ENCODE measurements at regions not wholly inside any gene's neighbourhood (a gene's known extent, or its start where the extent isn't known, plus 50 kb on each side); places are given as distances from the start of the nearest gene placed in this dataset.
"Not testable (repeated sequence)": the region's sequence is repeated elsewhere in the genome, so short reads cannot be mapped to it uniquely, and the experiment has no call there.

DNA sequence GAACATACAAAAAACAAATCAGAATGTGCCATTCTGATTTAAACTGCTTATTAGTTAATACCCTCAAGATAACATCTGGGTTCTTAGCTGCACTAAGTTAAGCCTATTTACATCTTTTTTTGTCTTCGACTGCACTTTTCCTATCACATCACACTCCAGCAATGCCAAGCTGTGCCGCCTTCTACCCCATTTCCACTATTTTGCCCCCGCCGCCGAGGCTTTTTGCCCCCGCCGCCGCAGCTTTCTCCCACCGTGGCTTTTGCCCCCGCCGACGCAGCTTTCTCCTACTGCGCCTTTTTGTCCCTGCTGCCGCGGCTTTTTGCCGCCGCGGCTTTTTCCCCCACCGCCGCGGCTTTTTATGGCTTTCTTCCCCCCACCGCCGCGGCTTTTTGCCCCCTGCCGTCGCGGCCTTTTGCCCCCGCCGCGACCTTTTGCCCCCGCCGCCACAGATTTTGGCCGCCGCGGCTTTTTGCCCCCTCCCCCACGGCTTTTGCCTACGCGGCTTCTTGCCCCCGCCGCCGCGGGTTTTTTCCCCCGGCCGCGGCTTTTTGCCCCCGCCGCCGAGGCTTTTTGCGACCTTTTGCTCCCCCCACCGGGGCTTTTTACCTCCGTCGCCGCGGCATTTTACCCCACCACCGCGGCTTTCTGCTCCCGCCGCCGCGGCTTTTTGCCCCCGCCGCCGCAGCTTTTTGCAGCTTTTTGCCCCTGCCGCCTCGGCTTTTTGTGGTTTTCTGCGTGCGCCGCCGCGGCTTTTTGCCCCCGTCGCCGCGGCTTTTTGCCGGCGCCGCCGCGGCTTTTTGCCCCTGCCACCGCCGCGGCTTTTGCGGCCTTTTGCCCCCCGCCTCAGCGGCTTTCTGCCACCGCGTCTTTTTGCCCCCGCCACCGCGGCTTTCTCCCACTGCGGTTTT, 331.4 kb upstream of the WSB1 start:
- no CpG with 5 or more reads among the region's 91 CpGs for WGBS (ENCODE audit: extremely low coverage, insufficient coverage, insufficient read length)
- Histone ChIP-seq H2BK12ac (ENCODE audit: low read length) (no peak overlapping the region), H2BK120ac (ENCODE audit: insufficient read depth, low read length, poor library complexity) (no peak overlapping the region), H3K79me1 (ENCODE audit: low read length) (no peaks in the 10 kb centered on the region), H3K4me2 (ENCODE audit: low read length) (no peak overlapping the region), H4K8ac (ENCODE audit: low read depth, low read length) (no peak overlapping the region), H3K79me2 (ENCODE audit: control insufficient read depth, insufficient read depth, low read length, poor library complexity) (no peaks in the 10 kb centered on the region), H3K9ac (ENCODE audit: low read length) (no peak overlapping the region), H3K27ac (ENCODE audit: low read depth, low read length) (no peak overlapping the region), H3K4me3 (ENCODE audit: low read depth, low read length) (no peak overlapping the region), H2AK5ac (ENCODE audit: low read length) (no peak overlapping the region), H3K9me3 (ENCODE audit: insufficient read depth, low read depth, low read length) (peaks cover 7% of the 10 kb centered on the region), H2BK5ac (ENCODE audit: low read depth, low read length, poor library complexity) (no peak overlapping the region), H4K12ac (ENCODE audit: low read depth, low read length) (no peak overlapping the region), H3K4ac (ENCODE audit: low read depth, low read length) (no peak overlapping the region), H3K36me3 (ENCODE audit: control insufficient read depth in 1 of 2, insufficient read depth in 2 of 2, low read length in 2 of 2) (no peaks in the 10 kb centered on the region), H3K4me1 (ENCODE audit: control insufficient read depth in 1 of 2, insufficient read depth in 2 of 2, low read length in 2 of 2) (no peaks in the 10 kb centered on the region), H2AFZ (ENCODE audit: insufficient read depth, low read length, poor library complexity) (no peak overlapping the region), H3K14ac (ENCODE audit: low read length) (no peak overlapping the region), H3K18ac (ENCODE audit: low read length) (no peak overlapping the region), H3K27me3 (ENCODE audit: insufficient read depth, low read length) (no peaks in the 10 kb centered on the region), H4K91ac (ENCODE audit: low read depth, low read length) (no peak overlapping the region), H3K23ac (ENCODE audit: low read length) (no peak overlapping the region)
- DNase-seq = no peak

DNA sequence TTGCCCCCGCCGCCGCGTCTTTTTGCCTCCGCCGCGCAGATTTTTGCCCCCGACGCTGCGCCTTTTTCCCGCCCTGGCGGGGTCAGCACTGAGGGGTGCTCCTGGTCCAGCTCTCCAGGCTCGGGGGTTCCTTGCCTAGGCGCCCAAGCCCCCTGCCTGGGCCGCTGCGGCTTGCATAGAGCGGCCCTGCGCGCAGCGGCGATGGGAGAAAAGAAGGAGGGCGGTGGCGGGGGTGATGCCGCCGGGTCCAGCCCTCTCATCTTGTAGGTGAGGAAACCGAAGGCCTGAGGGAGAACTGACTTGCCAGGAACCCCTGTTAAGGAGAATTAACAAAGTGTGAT, 330.8 kb upstream of the WSB1 start:
- DNase-seq = no peak
- Histone ChIP-seq H3K23ac (ENCODE audit: low read length) (no peak overlapping the region), H3K27me3 (ENCODE audit: insufficient read depth, low read length) (no peaks in the 10 kb centered on the region), H4K12ac (ENCODE audit: low read depth, low read length) (no peak overlapping the region), H3K9ac (ENCODE audit: low read length) (no peak overlapping the region), H2BK120ac (ENCODE audit: insufficient read depth, low read length, poor library complexity) (no peak overlapping the region), H3K4ac (ENCODE audit: low read depth, low read length) (no peak overlapping the region), H2BK5ac (ENCODE audit: low read depth, low read length, poor library complexity) (no peak overlapping the region), H3K4me2 (ENCODE audit: low read length) (no peak overlapping the region), H2BK12ac (ENCODE audit: low read length) (no peak overlapping the region), H2AFZ (ENCODE audit: insufficient read depth, low read length, poor library complexity) (no peak overlapping the region), H3K9me3 (ENCODE audit: insufficient read depth, low read depth, low read length) (peaks cover 7% of the 10 kb centered on the region), H4K91ac (ENCODE audit: low read depth, low read length) (no peak overlapping the region), H3K14ac (ENCODE audit: low read length) (no peak overlapping the region), H3K27ac (ENCODE audit: low read depth, low read length) (no peak overlapping the region), H3K36me3 (ENCODE audit: control insufficient read depth in 1 of 2, insufficient read depth in 2 of 2, low read length in 2 of 2) (no peaks in the 10 kb centered on the region), H2AK5ac (ENCODE audit: low read length) (no peak overlapping the region), H3K79me1 (ENCODE audit: low read length) (no peaks in the 10 kb centered on the region), H4K8ac (ENCODE audit: low read depth, low read length) (no peak overlapping the region), H3K79me2 (ENCODE audit: control insufficient read depth, insufficient read depth, low read length, poor library complexity) (no peaks in the 10 kb centered on the region), H3K4me1 (ENCODE audit: control insufficient read depth in 1 of 2, insufficient read depth in 2 of 2, low read length in 2 of 2) (no peaks in the 10 kb centered on the region), H3K4me3 (ENCODE audit: low read depth, low read length) (no peak overlapping the region), H3K18ac (ENCODE audit: low read length) (no peak overlapping the region)
- no CpG with 5 or more reads among the region's 26 CpGs for WGBS (ENCODE audit: extremely low coverage, insufficient coverage, insufficient read length)

DNA sequence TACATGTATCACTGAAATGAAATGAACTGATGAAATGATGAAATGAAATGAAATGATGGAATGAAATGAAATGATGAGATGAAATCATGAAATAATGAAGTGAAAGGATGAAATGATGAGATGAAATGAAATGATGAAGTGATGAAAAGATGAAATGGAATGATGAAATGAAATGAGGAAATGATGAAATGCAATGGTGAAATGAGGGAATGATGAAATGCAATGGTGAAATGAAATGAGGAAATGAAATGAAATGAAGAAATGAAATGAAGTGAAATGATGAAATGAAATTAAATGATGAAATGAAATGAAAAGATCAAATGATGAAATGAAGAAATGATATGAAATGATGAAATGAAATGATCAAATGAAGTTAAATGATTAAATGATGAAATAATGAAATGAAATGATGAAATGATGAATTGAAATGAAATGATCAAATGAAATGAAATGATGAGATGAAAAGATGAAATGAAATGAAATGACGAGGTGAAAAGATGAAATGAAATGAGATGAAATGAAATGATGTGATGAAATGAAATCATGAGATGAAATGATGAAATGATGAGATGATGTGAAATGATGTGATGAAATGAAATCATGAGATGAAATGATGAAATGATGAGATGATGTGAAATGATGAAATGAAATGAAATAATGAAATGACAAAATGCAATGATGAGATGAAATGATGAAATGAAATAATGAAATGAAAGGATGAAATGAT, 327.9 kb upstream of the WSB1 start:
- H4K91ac ChIP-seq (ENCODE audit: low read depth, low read length); H3K14ac ChIP-seq (ENCODE audit: low read length); H3K79me2 ChIP-seq (ENCODE audit: control insufficient read depth, insufficient read depth, low read length, poor library complexity); DNase-seq; H2BK120ac ChIP-seq (ENCODE audit: insufficient read depth, low read length, poor library complexity); H3K4me1 ChIP-seq (ENCODE audit: control insufficient read depth in 1 of 2, insufficient read depth in 2 of 2, low read length in 2 of 2); H3K4me3 ChIP-seq (ENCODE audit: low read depth, low read length); H4K12ac ChIP-seq (ENCODE audit: low read depth, low read length); H3K4ac ChIP-seq (ENCODE audit: low read depth, low read length); H3K9ac ChIP-seq (ENCODE audit: low read length); H2AK5ac ChIP-seq (ENCODE audit: low read length); H3K27ac ChIP-seq (ENCODE audit: low read depth, low read length); H2BK5ac ChIP-seq (ENCODE audit: low read depth, low read length, poor library complexity); H4K8ac ChIP-seq (ENCODE audit: low read depth, low read length); H3K9me3 ChIP-seq (ENCODE audit: insufficient read depth, low read depth, low read length); H3K4me2 ChIP-seq (ENCODE audit: low read length); H3K79me1 ChIP-seq (ENCODE audit: low read length); H2BK12ac ChIP-seq (ENCODE audit: low read length); H2AFZ ChIP-seq (ENCODE audit: insufficient read depth, low read length, poor library complexity); H3K27me3 ChIP-seq (ENCODE audit: insufficient read depth, low read length); H3K18ac ChIP-seq (ENCODE audit: low read length); H3K36me3 ChIP-seq (ENCODE audit: control insufficient read depth in 1 of 2, insufficient read depth in 2 of 2, low read length in 2 of 2); H3K23ac ChIP-seq (ENCODE audit: low read length): not testable (repeated sequence)
- WGBS (ENCODE audit: extremely low coverage, insufficient coverage, insufficient read length) = 100% methylated on average over 1 of the region's 1 CpG

DNA sequence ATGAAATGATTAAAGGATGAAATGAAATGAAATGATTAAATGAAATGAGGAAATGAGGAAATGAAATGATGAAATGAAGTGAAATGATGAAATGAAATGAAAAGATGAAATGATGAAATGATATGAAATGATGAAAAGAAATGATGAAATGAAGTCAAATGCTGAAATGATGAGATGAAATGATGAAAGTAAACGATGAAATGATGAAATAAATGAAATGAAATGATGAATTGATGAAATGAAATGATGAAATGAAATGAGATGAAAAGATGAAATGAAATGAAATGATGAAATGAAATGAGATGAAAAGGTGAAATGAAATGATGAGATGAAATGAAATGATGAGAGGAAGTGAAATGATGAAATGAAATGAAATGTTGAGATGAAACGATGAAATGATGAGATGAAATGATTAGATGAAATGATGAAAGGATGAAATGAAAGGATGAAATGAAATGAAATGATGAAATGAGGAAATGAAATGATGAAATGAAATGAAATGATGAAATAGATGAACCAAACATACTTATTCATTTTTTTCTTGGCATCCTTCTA, 327.2 kb upstream of the WSB1 start:
- not testable (repeated sequence) for H2BK120ac ChIP-seq (ENCODE audit: insufficient read depth, low read length, poor library complexity); H3K14ac ChIP-seq (ENCODE audit: low read length); H3K79me1 ChIP-seq (ENCODE audit: low read length); H3K27me3 ChIP-seq (ENCODE audit: insufficient read depth, low read length); H3K18ac ChIP-seq (ENCODE audit: low read length); DNase-seq; H4K12ac ChIP-seq (ENCODE audit: low read depth, low read length); H3K27ac ChIP-seq (ENCODE audit: low read depth, low read length); H2AK5ac ChIP-seq (ENCODE audit: low read length); H4K8ac ChIP-seq (ENCODE audit: low read depth, low read length); H2BK12ac ChIP-seq (ENCODE audit: low read length); H3K36me3 ChIP-seq (ENCODE audit: control insufficient read depth in 1 of 2, insufficient read depth in 2 of 2, low read length in 2 of 2); H3K4me3 ChIP-seq (ENCODE audit: low read depth, low read length); H3K79me2 ChIP-seq (ENCODE audit: control insufficient read depth, insufficient read depth, low read length, poor library complexity); H3K23ac ChIP-seq (ENCODE audit: low read length); H2BK5ac ChIP-seq (ENCODE audit: low read depth, low read length, poor library complexity); H4K91ac ChIP-seq (ENCODE audit: low read depth, low read length); H3K4me1 ChIP-seq (ENCODE audit: control insufficient read depth in 1 of 2, insufficient read depth in 2 of 2, low read length in 2 of 2); H3K4me2 ChIP-seq (ENCODE audit: low read length); H2AFZ ChIP-seq (ENCODE audit: insufficient read depth, low read length, poor library complexity); H3K9ac ChIP-seq (ENCODE audit: low read length); H3K4ac ChIP-seq (ENCODE audit: low read depth, low read length)
- 100% methylated on average over 2 of the region's 2 CpGs for WGBS (ENCODE audit: extremely low coverage, insufficient coverage, insufficient read length)
- H3K9me3 ChIP-seq (ENCODE audit: insufficient read depth, low read depth, low read length) = peaks cover 10% of the 10 kb centered on the region
